GOT3 (cell line): ENCODE measurements at regions not wholly inside any gene's neighbourhood (a gene's known extent, or its start where the extent isn't known, plus 50 kb on each side); places are given as distances from the start of the nearest gene placed in this dataset.

Source experiments
- DNase-seq: peaks from one replicate; lab custom pipeline; 2025; ENCODE audit warnings: mixed read lengths; lab: John Stamatoyannopoulos, UW

- DNase-seq, result no peak
Measured at GRCh38 chr4:57612279-57612678, 502.1 kb upstream of the IGFBP7 start.

GRCh38 chr4:57607566-57608180, 497.5 kb upstream of the IGFBP7 start:
- no peak for DNase-seq

GRCh38 chr4:57605376-57605775, 495.2 kb upstream of the IGFBP7 start:
- DNase-seq, result no peak

- no peak for DNase-seq
Measured at GRCh38 chr4:57602141-57602540, 492.0 kb upstream of the IGFBP7 start.

- DNase-seq, result no peak
Measured at GRCh38 chr4:57591073-57591472, 480.9 kb upstream of the IGFBP7 start.

GRCh38 chr4:57588557-57588956, 478.4 kb upstream of the IGFBP7 start:
- DNase-seq, result no peak

- DNase-seq, result no peak
Measured at GRCh38 chr4:57580710-57581599, 470.8 kb upstream of the IGFBP7 start.

- no peak for DNase-seq
Measured at GRCh38 chr4:57575426-57575825, 465.2 kb upstream of the IGFBP7 start.

- DNase-seq, result no peak
Measured at GRCh38 chr4:57554556-57555092, 444.4 kb upstream of the IGFBP7 start.

- DNase-seq, result no peak
Measured at GRCh38 chr4:57553728-57554127, 443.5 kb upstream of the IGFBP7 start.

GRCh38 chr4:57550198-57550597, 440.0 kb upstream of the IGFBP7 start:
- DNase-seq, result no peak

- no peak for DNase-seq
Measured at GRCh38 chr4:57548856-57549255, 438.7 kb upstream of the IGFBP7 start.

GRCh38 chr4:57544811-57545654, 434.8 kb upstream of the IGFBP7 start:
- no peak for DNase-seq

- DNase-seq, result no peak
Measured at GRCh38 chr4:57504797-57505530, 394.8 kb upstream of the IGFBP7 start.

GRCh38 chr4:57504139-57504538, 394.0 kb upstream of the IGFBP7 start:
- no peak for DNase-seq

GRCh38 chr4:57501720-57502119, 391.5 kb upstream of the IGFBP7 start:
- peak; percentile 1 for DNase-seq

- DNase-seq, result no peak
Measured at GRCh38 chr4:57499786-57500185, 389.6 kb upstream of the IGFBP7 start.

GRCh38 chr4:57498251-57498650, 388.1 kb upstream of the IGFBP7 start:
- DNase-seq, result no peak

- DNase-seq, result no peak
Measured at GRCh38 chr4:57496697-57497471, 386.7 kb upstream of the IGFBP7 start.

- DNase-seq, result no peak
Measured at GRCh38 chr4:57494821-57495220, 384.6 kb upstream of the IGFBP7 start.
